GM23248 (cell line): ENCODE measurements at regions not wholly inside any gene's neighbourhood (a gene's known extent, or its start where the extent isn't known, plus 50 kb on each side); places are given as distances from the start of the nearest gene placed in this dataset.

Source experiments
- DNase-seq: peaks from one replicate; pipeline ENCODE4 v3.0.0-alpha.2; 2015
- H2AFZ ChIP-seq: fragments of 200-600 bp; sonication (generic); 2 replicates; pipeline ENCODE4 v1.6.1; 2016; ENCODE audit warnings: antibody characterized with exemption
- H3F3A ChIP-seq: fragments of 200-600 bp; sonication (generic); 2 replicates; pipeline ENCODE4 v1.6.1; 2016; ENCODE audit warnings: mild to moderate bottlenecking, antibody characterized with exemption, mixed run types; ENCODE audit not compliant: insufficient read depth
- H3K27ac ChIP-seq: fragments of 200-600 bp; sonication (generic); 2 replicates; pipeline ENCODE4 v1.5.1; 2016; ENCODE audit warnings: mild to moderate bottlenecking
- H3K27me3 ChIP-seq: fragments of 200-600 bp; sonication (generic); replicated peaks from 2 replicates; pipeline ENCODE4 v1.6.1; 2016; ENCODE audit warnings: mild to moderate bottlenecking; ENCODE audit not compliant: insufficient read depth
- H3K36me3 ChIP-seq: fragments of 200-600 bp; sonication (generic); 2 replicates; pipeline ENCODE4 v1.6.1; 2016; ENCODE audit warnings: low read depth, mild to moderate bottlenecking
- H3K4me1 ChIP-seq: fragments of 200-600 bp; sonication (generic); 2 replicates; pipeline ENCODE4 v1.6.1; 2016; ENCODE audit warnings: mild to moderate bottlenecking; ENCODE audit not compliant: insufficient read depth
- H3K4me2 ChIP-seq: fragments of 200-600 bp; sonication (generic); one replicate; pipeline ENCODE4 v1.6.1; 2016; ENCODE audit warnings: mild to moderate bottlenecking; ENCODE audit not compliant: unreplicated experiment
- H3K4me3 ChIP-seq: fragments of 200-600 bp; sonication (generic); 2 replicates; pipeline ENCODE4 v1.5.1; 2016; ENCODE audit warnings: mild to moderate bottlenecking
- H3K79me2 ChIP-seq: fragments of 200-600 bp; sonication (generic); 2 replicates; pipeline ENCODE4 v1.6.1; 2016; ENCODE audit warnings: mild to moderate bottlenecking; ENCODE audit not compliant: insufficient read depth
- H3K9ac ChIP-seq: fragments of 200-600 bp; sonication (generic); 2 replicates; pipeline ENCODE4 v1.6.1; 2016; ENCODE audit warnings: mild to moderate bottlenecking
- H3K9me2 ChIP-seq: fragments of 200-600 bp; sonication (generic); 2 replicates; pipeline ENCODE4 v1.6.1; 2016; ENCODE audit warnings: mixed run types, mild to moderate bottlenecking, moderate library complexity; ENCODE audit not compliant: insufficient read depth
- H3K9me3 ChIP-seq: fragments of 200-600 bp; sonication (generic); one replicate; pipeline ENCODE4 v1.6.1; 2017; ENCODE audit warnings: low read depth
- H4K20me1 ChIP-seq: fragments of 200-600 bp; sonication (generic); 2 replicates; pipeline ENCODE4 v1.6.0; 2016; ENCODE audit not compliant: insufficient read depth
- EZH2 ChIP-seq: fragments of 200-600 bp; sonication (generic); IDR thresholded peaks from 2 replicates; pipeline ENCODE4 v1.6.1; 2018; ENCODE audit warnings: antibody characterized with exemption, mild to moderate bottlenecking; ENCODE audit not compliant: insufficient read depth, poor library complexity, severe bottlenecking
- EZH2phosphoT487 ChIP-seq: fragments of 200-600 bp; sonication (generic); IDR thresholded peaks from 2 replicates; pipeline ENCODE4 v1.6.1; 2018; ENCODE audit warnings: antibody characterized with exemption, moderate library complexity, mild to moderate bottlenecking, low read depth; ENCODE audit not compliant: insufficient read depth
- WGBS, 2 experiments: methylation state at CpG; one replicate each; pipeline ENCODE4 v1.1.6; 2015 to 2017; ENCODE audit warnings: low lambda C conversion rate in 2 of 2, low coverage in 1 of 2; ENCODE audit errors: missing lambda C conversion rate in 2 of 2; 5-methylcytosine and 5-hydroxymethylcytosine counted together
- in situ Hi-C: fragments of 300-500 bp; cut with MboI; formaldehyde crosslinking; loops from 2 replicates; pipeline ENCODE4 v1.15.0; 2020

DNA sequence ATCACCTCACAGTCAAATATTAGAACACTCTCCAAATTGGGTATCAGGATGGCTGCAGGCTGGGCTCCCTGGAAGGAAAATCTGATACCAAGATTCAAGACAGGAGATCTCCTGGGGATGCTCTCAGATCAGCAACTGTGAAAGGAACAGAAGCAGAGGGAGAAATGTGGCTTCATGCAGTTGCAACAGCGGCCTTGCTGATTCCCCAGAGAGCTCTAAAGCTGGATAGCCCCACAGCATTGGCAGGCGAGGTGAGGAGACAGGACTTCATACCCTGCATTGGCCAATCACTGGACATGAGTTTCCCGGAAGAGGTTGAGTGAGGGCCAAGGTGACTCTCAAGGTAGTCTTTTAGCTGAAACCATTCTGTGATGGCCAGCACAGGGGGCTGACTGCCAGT is 190.6 kb downstream of the PTPN20 start:
- in situ Hi-C loops = no loop called here
- Histone ChIP-seq H3K27me3 (peaks cover 15% of the 10 kb centered on the region), H3K79me2 (no peaks in the 10 kb centered on the region), H3K4me3 (no peak overlapping the region), H3K9me2 (no peaks in the 10 kb centered on the region), H3K9me3 (no peaks in the 10 kb centered on the region), H3K4me1 (peaks cover 6% of the 10 kb centered on the region; the same call in 1 of the 2 replicates), H3K9ac (no peak overlapping the region), H3K36me3 (no peaks in the 10 kb centered on the region), H3K4me2 (no peak overlapping the region), H2AFZ (no peak overlapping the region), H4K20me1 (no peaks in the 10 kb centered on the region), H3K27ac (no peak overlapping the region), H3F3A (no peaks in the 10 kb centered on the region)
- no peak for DNase-seq
- WGBS, 2 experiments = 46 to 53% methylated on average over 3 of the region's 3 CpGs
- TF ChIP-seq EZH2 (no peak), EZH2phosphoT487 (no peak)

DNA sequence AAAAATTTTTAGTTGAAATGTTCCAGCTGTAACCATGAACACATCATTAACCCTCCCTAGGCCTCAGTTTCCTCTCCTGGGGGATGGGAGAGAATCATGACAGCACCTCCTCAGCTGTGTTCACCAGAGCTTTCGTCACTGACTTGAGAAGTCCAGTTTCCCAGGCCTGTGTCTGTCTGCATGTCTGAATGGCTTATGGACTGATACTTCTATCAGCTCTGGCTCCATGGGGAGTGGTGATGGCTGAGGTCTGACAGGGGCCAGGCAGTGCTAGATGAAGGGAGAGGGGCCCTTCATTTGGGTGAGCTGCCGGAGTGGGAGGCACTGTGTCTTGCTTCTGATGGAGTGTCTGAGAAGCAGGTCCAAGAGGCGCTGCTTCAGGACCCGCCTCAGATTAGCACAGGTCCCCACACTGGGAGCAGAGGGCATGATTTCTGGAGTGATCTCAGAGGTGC is 192.9 kb downstream of the PTPN20 start:
- H2AFZ ChIP-seq = no peak overlapping the region
- no peak for TF ChIP-seq EZH2
- H3K4me2 ChIP-seq = no peak overlapping the region
- no peak overlapping the region for H3K4me3 ChIP-seq
- H3K27me3 ChIP-seq = no peaks in the 10 kb centered on the region; the same call in 1 of the 2 replicates
- 72 to 81% methylated on average over 4 of the region's 4 CpGs for WGBS, 2 experiments
- in situ Hi-C loops = no loop called here
- no peaks in the 10 kb centered on the region for H4K20me1 ChIP-seq
- no peaks in the 10 kb centered on the region for H3K9me2 ChIP-seq
- no peak overlapping the region for H3K9ac ChIP-seq
- H3K9me3 ChIP-seq = no peaks in the 10 kb centered on the region
- H3K79me2 ChIP-seq = no peaks in the 10 kb centered on the region
- no peaks in the 10 kb centered on the region for H3K36me3 ChIP-seq
- no peak overlapping the region for H3K27ac ChIP-seq
- H3K4me1 ChIP-seq = peaks cover 6% of the 10 kb centered on the region; the same call in 1 of the 2 replicates
- no peaks in the 10 kb centered on the region for H3F3A ChIP-seq
- DNase-seq = no peak

DNA sequence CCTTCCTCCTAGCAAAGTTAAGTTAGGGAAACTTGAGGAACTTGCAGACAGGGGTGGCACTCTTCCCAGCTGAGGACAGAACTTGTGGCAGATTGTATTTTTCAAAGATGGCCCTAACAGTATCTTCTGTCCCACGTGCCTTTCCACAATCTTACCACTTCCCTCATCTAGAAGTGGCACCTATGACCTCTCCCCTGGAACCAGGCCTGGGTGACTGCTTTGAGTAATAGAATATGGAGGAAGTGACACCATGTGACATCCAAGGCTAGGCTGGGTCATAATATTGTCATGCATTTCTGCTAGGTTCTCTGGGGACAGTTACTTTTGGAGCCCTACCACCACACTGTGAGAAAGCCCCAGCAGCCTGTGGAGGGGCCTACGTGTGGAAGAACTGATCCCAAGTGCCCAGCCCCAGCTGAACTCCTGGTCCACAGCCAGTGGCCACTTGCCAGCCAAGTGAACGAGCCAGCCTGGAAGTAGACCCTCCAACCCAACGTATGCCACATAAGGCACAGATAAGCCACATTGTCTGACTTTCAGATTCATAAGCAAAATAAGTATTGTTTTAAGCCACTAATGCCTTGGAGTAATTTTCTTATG is 193.7 kb downstream of the PTPN20 start:
- H3F3A ChIP-seq = no peaks in the 10 kb centered on the region
- peaks cover 6% of the 10 kb centered on the region; the same call in 1 of the 2 replicates for H3K4me1 ChIP-seq
- no peaks in the 10 kb centered on the region for H3K9me2 ChIP-seq
- H3K36me3 ChIP-seq = no peaks in the 10 kb centered on the region
- H3K4me2 ChIP-seq = no peak overlapping the region
- WGBS, 2 experiments = 56 to 65% methylated on average over 4 of the region's 4 CpGs
- TF ChIP-seq EZH2 (no peak), EZH2phosphoT487 (no peak)
- no peaks in the 10 kb centered on the region for H3K79me2 ChIP-seq
- H4K20me1 ChIP-seq = no peaks in the 10 kb centered on the region
- H2AFZ ChIP-seq = no peak overlapping the region
- no peaks in the 10 kb centered on the region; the same call in 1 of the 2 replicates for H3K27me3 ChIP-seq
- H3K4me3 ChIP-seq = no peak overlapping the region
- H3K27ac ChIP-seq = no peak overlapping the region
- no peaks in the 10 kb centered on the region for H3K9me3 ChIP-seq
- H3K9ac ChIP-seq = no peak overlapping the region
- in situ Hi-C loops = no loop called here
- no peak for DNase-seq

DNA sequence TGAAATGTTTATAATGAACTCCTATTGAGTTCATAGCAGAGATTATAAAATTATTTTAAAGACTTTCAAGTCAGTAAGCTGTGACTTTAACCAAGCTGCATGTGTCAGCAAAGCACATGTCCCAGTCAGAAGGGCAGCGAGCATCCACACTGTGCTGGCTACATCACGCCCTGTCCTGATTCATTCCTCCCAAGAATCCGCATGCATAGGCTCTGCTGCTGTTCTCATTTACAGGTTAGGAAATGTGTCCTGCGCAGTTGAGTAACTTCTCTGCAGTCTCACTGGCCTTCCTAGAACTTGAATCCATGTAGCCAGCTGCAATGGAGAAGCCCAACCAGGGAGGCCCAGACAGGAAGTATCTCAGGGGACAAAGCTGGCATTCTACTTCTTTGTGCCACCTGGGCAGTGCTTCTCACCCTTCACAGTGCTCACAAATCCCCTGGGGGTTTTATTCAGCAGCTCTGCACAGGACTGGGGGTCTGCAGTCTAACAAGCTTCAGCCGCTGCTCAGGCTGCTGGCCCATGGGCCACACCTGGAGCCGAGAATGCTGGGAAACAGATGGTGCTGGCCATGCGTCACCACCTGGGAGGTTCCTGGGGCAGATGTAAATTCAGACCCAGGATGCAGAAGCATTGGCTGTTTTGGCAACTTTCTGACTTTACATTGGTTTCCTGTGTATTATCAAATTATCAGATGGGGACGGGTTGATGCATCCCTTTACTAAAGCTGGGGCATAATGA is 192.8 kb upstream of the GDF10 start:
- 72 to 83% methylated on average over 8 of the region's 8 CpGs for WGBS, 2 experiments
- H2AFZ ChIP-seq = no peak overlapping the region
- H3F3A ChIP-seq = no peaks in the 10 kb centered on the region
- no peaks in the 10 kb centered on the region for H3K79me2 ChIP-seq
- H3K36me3 ChIP-seq = no peaks in the 10 kb centered on the region
- H3K27me3 ChIP-seq = peaks cover 13% of the 10 kb centered on the region; the same call in 1 of the 2 replicates
- TF ChIP-seq EZH2 (no peak), EZH2phosphoT487 (no peak)
- in situ Hi-C loops = no loop called here
- H3K9ac ChIP-seq = no peak overlapping the region
- H3K27ac ChIP-seq = no peak overlapping the region
- no peak overlapping the region for H3K4me2 ChIP-seq
- H3K4me3 ChIP-seq = no peak overlapping the region
- H3K9me2 ChIP-seq = no peaks in the 10 kb centered on the region
- no peak for DNase-seq
- H4K20me1 ChIP-seq = no peaks in the 10 kb centered on the region
- H3K4me1 ChIP-seq = peaks cover 6% of the 10 kb centered on the region; the same call in 1 of the 2 replicates
- H3K9me3 ChIP-seq = no peaks in the 10 kb centered on the region
